ENCODE measurements at regions not wholly inside any gene's neighbourhood (a gene's known extent, or its start where the extent isn't known, plus 50 kb on each side); places are given as distances from the start of the nearest gene placed in this dataset.
"Not testable (repeated sequence)": the region's sequence is repeated elsewhere in the genome, so short reads cannot be mapped to it uniquely, and the experiment has no call there.

- no peaks in the 10 kb centered on the region for H3K9me3 ChIP-seq
- no peak overlapping the region for H3K4me3 ChIP-seq (ENCODE audit: low read depth, low read length)
- H3K36me3 ChIP-seq: no peaks in the 10 kb centered on the region
- no peaks in the 10 kb centered on the region for H3K27me3 ChIP-seq
- no peak for TF ChIP-seq CTCF (IDR thresholded peaks at IDR 0.05; ENCODE audit: low read depth, low read length)
- DNase-seq: no peak
- no peaks in the 10 kb centered on the region for H3K4me1 ChIP-seq
These were observed 170.0 kb downstream of the LY86 start for GRCh38 chr6:6758546-6758914.

DNA sequence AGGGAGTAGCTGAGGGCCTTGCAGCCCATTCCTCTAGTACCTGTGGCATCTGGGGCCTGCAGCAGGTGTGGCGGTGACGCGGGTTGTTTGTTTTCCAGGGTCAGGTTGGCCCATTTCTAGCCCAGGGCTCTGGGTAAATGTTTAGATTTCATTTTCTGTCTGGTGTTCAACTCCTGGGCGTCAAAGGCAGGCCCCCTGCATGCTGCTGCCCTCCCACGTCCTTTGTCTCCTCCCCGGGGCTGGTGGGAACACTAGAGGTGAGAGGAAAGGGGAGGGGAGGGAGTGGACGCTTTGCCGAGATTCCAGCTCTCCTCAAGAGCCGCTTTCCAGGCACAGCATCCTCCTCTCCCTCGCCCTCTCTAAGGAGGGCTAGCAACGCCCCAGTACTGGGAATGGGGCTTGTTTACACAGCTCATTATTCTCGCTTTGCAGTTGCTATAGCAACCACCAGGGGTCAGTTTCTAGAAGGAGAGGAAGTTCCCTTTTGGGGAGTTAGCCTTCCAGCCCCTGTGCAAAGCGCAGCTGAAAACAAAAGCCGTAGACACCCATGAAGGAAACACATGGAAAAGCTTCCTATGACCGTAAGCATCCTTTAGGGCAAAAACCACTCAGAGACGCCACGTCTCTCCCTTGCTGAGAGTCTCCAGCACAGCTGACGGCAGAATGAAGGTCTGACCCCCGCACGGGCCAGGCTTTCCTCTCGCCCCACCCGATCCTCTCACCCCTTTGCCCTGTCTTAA lies 170.6 kb downstream of the LY86 start:
- Histone ChIP-seq H3K4me3 (ENCODE audit: low read depth, low read length) (peak overlapping the region; percentile 31), H3K9me3 (no peaks in the 10 kb centered on the region), H3K36me3 (no peaks in the 10 kb centered on the region), H3K27me3 (no peaks in the 10 kb centered on the region), H3K4me1 (no peaks in the 10 kb centered on the region)
- DNase-seq: peak; percentile 51
- peak; percentile 68 for TF ChIP-seq CTCF (IDR thresholded peaks at IDR 0.05; ENCODE audit: low read depth, low read length)

DNA sequence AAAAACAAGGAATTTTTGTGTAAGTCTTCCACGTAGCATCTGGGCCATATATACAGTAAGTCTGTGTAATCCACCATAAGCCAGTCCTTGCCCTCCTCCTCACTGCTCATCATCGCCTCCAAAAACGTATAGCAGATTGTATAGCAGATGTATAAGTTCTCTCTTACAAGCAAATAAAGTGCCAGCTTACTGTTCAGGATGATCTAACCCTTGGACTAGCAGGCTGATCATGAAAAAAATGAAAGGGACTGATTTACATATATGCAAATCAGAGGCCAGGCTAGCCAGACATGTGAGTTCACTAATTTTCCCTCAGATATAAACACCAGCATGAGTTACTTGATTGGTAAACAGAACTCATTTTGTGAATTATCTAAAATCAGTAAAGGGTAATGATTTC lies 171.5 kb downstream of the LY86 start:
- Histone ChIP-seq H3K4me1 (no peaks in the 10 kb centered on the region), H3K27me3 (no peaks in the 10 kb centered on the region), H3K9me3 (no peaks in the 10 kb centered on the region), H3K4me3 (ENCODE audit: low read depth, low read length) (no peak overlapping the region), H3K36me3 (no peaks in the 10 kb centered on the region)
- no peak for DNase-seq
- TF ChIP-seq CTCF (IDR thresholded peaks at IDR 0.05; ENCODE audit: low read depth, low read length): no peak

GRCh38 chr6:6762566-6762965 lies 174.0 kb downstream of the LY86 start:
- DNase-seq; H3K27me3 ChIP-seq; H3K4me3 ChIP-seq (ENCODE audit: low read depth, low read length); H3K36me3 ChIP-seq; H3K4me1 ChIP-seq; H3K9me3 ChIP-seq: not testable (repeated sequence)

GRCh38 chr6:6764764-6765434 lies 176.4 kb downstream of the LY86 start:
- no peak overlapping the region for H3K4me3 ChIP-seq (ENCODE audit: low read depth, low read length)
- H3K36me3 ChIP-seq: no peaks in the 10 kb centered on the region
- no peaks in the 10 kb centered on the region for H3K27me3 ChIP-seq

DNA sequence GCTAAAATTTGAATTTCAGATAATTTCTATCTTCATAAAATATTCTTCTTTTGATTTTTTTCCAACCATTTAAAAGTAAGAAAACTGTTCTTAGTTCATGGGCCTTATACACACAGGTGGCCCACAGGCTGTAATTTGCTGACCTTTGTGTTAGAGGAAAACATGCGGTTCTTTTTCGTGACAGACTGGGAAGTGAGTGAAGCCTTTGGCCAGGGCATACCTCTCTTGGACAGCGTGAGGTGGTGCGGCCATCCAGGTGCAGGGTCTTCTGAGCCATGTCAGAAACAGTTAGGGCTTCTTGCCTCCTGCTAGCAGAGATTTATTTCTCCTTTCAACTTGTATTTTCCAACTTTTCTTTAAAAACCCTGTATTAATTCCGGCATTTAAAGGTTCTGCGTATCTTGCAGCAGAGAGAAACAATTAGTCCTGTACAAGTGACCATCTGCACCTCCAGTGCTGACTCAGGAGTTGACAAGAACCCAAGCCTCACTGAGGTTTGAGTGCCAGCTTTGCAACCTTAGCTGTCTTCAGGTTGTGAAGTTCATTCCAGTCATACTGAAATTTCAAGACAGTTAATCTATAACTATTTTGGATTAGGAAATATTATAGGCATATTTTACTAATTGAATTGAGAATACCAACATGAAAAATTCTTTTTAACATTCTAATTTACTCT lies 177.8 kb downstream of the LY86 start:
- Histone ChIP-seq H3K36me3 (no peaks in the 10 kb centered on the region), H3K4me1 (no peaks in the 10 kb centered on the region), H3K4me3 (ENCODE audit: low read depth, low read length) (no peak overlapping the region), H3K27me3 (no peaks in the 10 kb centered on the region), H3K9me3 (no peaks in the 10 kb centered on the region)
- TF ChIP-seq CTCF (IDR thresholded peaks at IDR 0.05; ENCODE audit: low read depth, low read length): no peak
- no peak for DNase-seq

More at GRCh38 chr6:6764764-6765434, 176.4 kb downstream of the LY86 start:
- no peaks in the 10 kb centered on the region for H3K4me1 ChIP-seq
- TF ChIP-seq CTCF (IDR thresholded peaks at IDR 0.05; ENCODE audit: low read depth, low read length): no peak
- no peaks in the 10 kb centered on the region for H3K9me3 ChIP-seq
- no peak for DNase-seq
